Skeletal muscle tissue (tissue), 3 donors: ENCODE measurements at regions not wholly inside any gene's neighbourhood (a gene's known extent, or its start where the extent isn't known, plus 50 kb on each side); places are given as distances from the start of the nearest gene placed in this dataset.

Experiments
- H3K27ac ChIP-seq: one replicate; pipeline ENCODE4 v1.7.0; 2013; ENCODE audit warnings: mild to moderate bottlenecking, low read depth, low read length, inconsistent platforms
- H3K27me3 ChIP-seq, 3 donors: one replicate each; pipeline ENCODE4 v1.7.0; 2013; ENCODE audit warnings: low read length in 3 of 3; ENCODE audit not compliant: control insufficient read depth in 3 of 3, insufficient read depth in 3 of 3
- H3K36me3 ChIP-seq, 3 donors: one replicate each; pipeline ENCODE4 v1.7.0; 2013; ENCODE audit warnings: low read length in 3 of 3; ENCODE audit not compliant: control insufficient read depth in 3 of 3, insufficient read depth in 3 of 3
- H3K4me1 ChIP-seq, 3 donors: one replicate each; pipeline ENCODE4 v1.7.0; 2013; ENCODE audit warnings: low read length in 3 of 3, mild to moderate bottlenecking in 3 of 3; ENCODE audit not compliant: control insufficient read depth in 3 of 3, insufficient read depth in 3 of 3
- H3K4me3 ChIP-seq, 3 donors: one replicate each; pipeline ENCODE4 v1.7.0; 2013; ENCODE audit warnings: low read length in 3 of 3
- H3K9ac ChIP-seq, 3 donors: one replicate each; pipeline ENCODE4 v1.7.0; 2013; ENCODE audit warnings: low read length in 3 of 3, mild to moderate bottlenecking in 3 of 3, moderate library complexity in 2 of 3, low read depth in 1 of 3
- H3K9me3 ChIP-seq, 3 donors: one replicate each; pipeline ENCODE4 v1.7.0; 2013; ENCODE audit warnings: low read length in 3 of 3; ENCODE audit not compliant: control insufficient read depth in 3 of 3
- donor health status: Osteomylitis.

GRCh38 chr1:25021591-25022215, 91.6 kb upstream of the RUNX3 start:
- no peaks in the 10 kb centered on the region for H3K36me3 ChIP-seq
- no peaks in the 10 kb centered on the region for H3K9me3 ChIP-seq
- H3K9ac ChIP-seq: no peak overlapping the region
- peaks cover 4 to 6% (median 5%) of the 10 kb centered on the region in 3 donors for H3K4me1 ChIP-seq
- H3K4me3 ChIP-seq: no peak overlapping the region
- no peak overlapping the region for H3K27ac ChIP-seq
- peaks cover 0 to 13% (median 12%) of the 10 kb centered on the region in 3 donors for H3K27me3 ChIP-seq

GRCh38 chr1:25020851-25021590, 90.9 kb upstream of the RUNX3 start:
- Histone ChIP-seq H3K9me3 (no peaks in the 10 kb centered on the region), H3K36me3 (no peaks in the 10 kb centered on the region), H3K4me3 (no peak overlapping the region), H3K4me1 (peaks cover 4 to 6% (median 5%) of the 10 kb centered on the region in 3 donors), H3K9ac (no peak overlapping the region), H3K27ac (no peak overlapping the region), H3K27me3 (peaks cover 0 to 15% (median 13%) of the 10 kb centered on the region in 3 donors)

GRCh38 chr1:25020173-25020845, 90.2 kb upstream of the RUNX3 start:
- Histone ChIP-seq H3K4me1 (peaks cover 4 to 6% (median 5%) of the 10 kb centered on the region in 3 donors), H3K9me3 (no peaks in the 10 kb centered on the region), H3K4me3 (no peak overlapping the region), H3K9ac (no peak overlapping the region), H3K36me3 (no peaks in the 10 kb centered on the region), H3K27ac (no peak overlapping the region), H3K27me3 (peaks cover 0 to 20% (median 13%) of the 10 kb centered on the region in 3 donors)

GRCh38 chr1:25019337-25020172, 89.5 kb upstream of the RUNX3 start:
- Histone ChIP-seq H3K27ac (no peak overlapping the region), H3K27me3 (peaks cover 0 to 18% (median 14%) of the 10 kb centered on the region in 3 donors), H3K9me3 (no peaks in the 10 kb centered on the region), H3K36me3 (no peaks in the 10 kb centered on the region), H3K9ac (no peak overlapping the region), H3K4me1 (peaks cover 4 to 6% (median 5%) of the 10 kb centered on the region in 3 donors), H3K4me3 (no peak overlapping the region)

- peaks cover 0 to 19% (median 17%) of the 10 kb centered on the region in 3 donors for H3K27me3 ChIP-seq
- H3K9ac ChIP-seq: no peak overlapping the region
- H3K4me1 ChIP-seq: peaks cover 4 to 6% (median 5%) of the 10 kb centered on the region in 3 donors
- H3K4me3 ChIP-seq: no peak overlapping the region
- no peaks in the 10 kb centered on the region for H3K9me3 ChIP-seq
- no peaks in the 10 kb centered on the region for H3K36me3 ChIP-seq
- no peak overlapping the region for H3K27ac ChIP-seq
Measured at GRCh38 chr1:25018943-25019336, 88.9 kb upstream of the RUNX3 start.

- H3K9me3 ChIP-seq: no peaks in the 10 kb centered on the region
- peaks cover 4 to 5% (median 4%) of the 10 kb centered on the region in 3 donors for H3K4me1 ChIP-seq
- H3K4me3 ChIP-seq: no peak overlapping the region
- H3K27me3 ChIP-seq: peaks cover 5 to 24% (median 17%) of the 10 kb centered on the region in 3 donors
- no peaks in the 10 kb centered on the region for H3K36me3 ChIP-seq
- H3K9ac ChIP-seq: no peak overlapping the region
- no peak overlapping the region for H3K27ac ChIP-seq
Measured at GRCh38 chr1:25018110-25018735, 88.1 kb upstream of the RUNX3 start.

GRCh38 chr1:25017436-25018109, 87.5 kb upstream of the RUNX3 start:
- Histone ChIP-seq H3K9ac (no peak overlapping the region), H3K27ac (no peak overlapping the region), H3K27me3 (peaks cover 5 to 24% (median 17%) of the 10 kb centered on the region in 3 donors), H3K36me3 (no peaks in the 10 kb centered on the region), H3K9me3 (no peaks in the 10 kb centered on the region), H3K4me1 (peaks cover 2 to 3% (median 3%) of the 10 kb centered on the region in 3 donors), H3K4me3 (no peak overlapping the region)

GRCh38 chr1:25012966-25013962, 83.2 kb upstream of the RUNX3 start:
- peaks cover 9 to 43% (median 24%) of the 10 kb centered on the region in 3 donors for H3K27me3 ChIP-seq
- H3K9ac ChIP-seq: no peak overlapping the region
- H3K36me3 ChIP-seq: no peaks in the 10 kb centered on the region
- H3K4me3 ChIP-seq: no peak overlapping the region
- H3K27ac ChIP-seq: no peak overlapping the region
- no peaks in the 10 kb centered on the region for H3K4me1 ChIP-seq
- H3K9me3 ChIP-seq: no peaks in the 10 kb centered on the region
